ENCODE measurements at regions not wholly inside any gene's neighbourhood (a gene's known extent, or its start where the extent isn't known, plus 50 kb on each side); places are given as distances from the start of the nearest gene placed in this dataset.

GRCh38 chr10:89915021-89915420 is 213.6 kb downstream of the KIF20B start:
- no peaks in the 10 kb centered on the region for H3K27me3 ChIP-seq
- H3K27ac ChIP-seq = no peak overlapping the region
- DNase-seq (no peak), ATAC-seq (no peak)
- TF ChIP-seq, protein P1, sequence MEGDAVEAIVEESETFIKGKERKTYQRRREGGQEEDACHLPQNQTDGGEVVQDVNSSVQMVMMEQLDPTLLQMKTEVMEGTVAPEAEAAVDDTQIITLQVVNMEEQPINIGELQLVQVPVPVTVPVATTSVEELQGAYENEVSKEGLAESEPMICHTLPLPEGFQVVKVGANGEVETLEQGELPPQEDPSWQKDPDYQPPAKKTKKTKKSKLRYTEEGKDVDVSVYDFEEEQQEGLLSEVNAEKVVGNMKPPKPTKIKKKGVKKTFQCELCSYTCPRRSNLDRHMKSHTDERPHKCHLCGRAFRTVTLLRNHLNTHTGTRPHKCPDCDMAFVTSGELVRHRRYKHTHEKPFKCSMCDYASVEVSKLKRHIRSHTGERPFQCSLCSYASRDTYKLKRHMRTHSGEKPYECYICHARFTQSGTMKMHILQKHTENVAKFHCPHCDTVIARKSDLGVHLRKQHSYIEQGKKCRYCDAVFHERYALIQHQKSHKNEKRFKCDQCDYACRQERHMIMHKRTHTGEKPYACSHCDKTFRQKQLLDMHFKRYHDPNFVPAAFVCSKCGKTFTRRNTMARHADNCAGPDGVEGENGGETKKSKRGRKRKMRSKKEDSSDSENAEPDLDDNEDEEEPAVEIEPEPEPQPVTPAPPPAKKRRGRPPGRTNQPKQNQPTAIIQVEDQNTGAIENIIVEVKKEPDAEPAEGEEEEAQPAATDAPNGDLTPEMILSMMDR (IDR thresholded peaks at IDR 0.05 in 4 of 5, conservative IDR thresholded peaks at IDR 0.05 in 1 of 5) = no peak
- TF ChIP-seq POLR2A (IDR thresholded peaks at IDR 0.05) = no peak
- in situ Hi-C loops (cut with MboI; ENCODE audit: low sequenced_read_pairs in 4 of 4) = no loop called here
- H3K36me3 ChIP-seq = no peaks in the 10 kb centered on the region
- no peaks in the 10 kb centered on the region for H3K9me3 ChIP-seq
- H3K4me3 ChIP-seq = no peak overlapping the region
- no peaks in the 10 kb centered on the region for H3K4me1 ChIP-seq
- intact Hi-C loops (cut with DNase I; ENCODE audit: low total_unique reads) = no loop called here

DNA sequence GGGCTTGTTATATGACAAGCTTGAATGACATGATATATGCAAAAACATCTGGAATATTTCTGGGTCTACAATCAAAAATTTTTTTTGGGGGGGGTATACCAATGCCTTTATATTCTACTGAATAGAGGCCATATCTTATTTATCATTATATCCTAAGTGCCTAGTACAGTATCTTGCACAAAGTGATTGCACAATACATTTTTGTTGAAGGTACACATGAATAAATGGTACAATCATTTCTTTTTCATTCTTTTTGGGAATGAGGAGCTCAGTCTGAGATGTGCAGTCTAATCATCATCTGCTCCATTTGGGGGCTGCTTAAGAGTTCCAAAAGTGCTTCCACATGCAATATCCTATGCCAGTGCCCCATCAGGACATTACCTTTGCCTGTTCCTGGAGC is 214.6 kb downstream of the KIF20B start:
- H3K4me1 ChIP-seq = no peaks in the 10 kb centered on the region
- H3K27me3 ChIP-seq = no peaks in the 10 kb centered on the region
- no peaks in the 10 kb centered on the region for H3K36me3 ChIP-seq
- intact Hi-C loops (cut with DNase I; ENCODE audit: low total_unique reads) (no loop called here), in situ Hi-C loops (cut with MboI; ENCODE audit: low sequenced_read_pairs in 4 of 4) (no loop called here)
- no peaks in the 10 kb centered on the region for H3K9me3 ChIP-seq
- TF ChIP-seq, protein P1 (IDR thresholded peaks at IDR 0.05 in 4 of 5, conservative IDR thresholded peaks at IDR 0.05 in 1 of 5) = no peak
- TF ChIP-seq POLR2A (IDR thresholded peaks at IDR 0.05) = no peak
- H3K4me3 ChIP-seq = no peak overlapping the region
- DNase-seq (no peak), ATAC-seq (no peak)
- H3K27ac ChIP-seq = no peak overlapping the region

DNA sequence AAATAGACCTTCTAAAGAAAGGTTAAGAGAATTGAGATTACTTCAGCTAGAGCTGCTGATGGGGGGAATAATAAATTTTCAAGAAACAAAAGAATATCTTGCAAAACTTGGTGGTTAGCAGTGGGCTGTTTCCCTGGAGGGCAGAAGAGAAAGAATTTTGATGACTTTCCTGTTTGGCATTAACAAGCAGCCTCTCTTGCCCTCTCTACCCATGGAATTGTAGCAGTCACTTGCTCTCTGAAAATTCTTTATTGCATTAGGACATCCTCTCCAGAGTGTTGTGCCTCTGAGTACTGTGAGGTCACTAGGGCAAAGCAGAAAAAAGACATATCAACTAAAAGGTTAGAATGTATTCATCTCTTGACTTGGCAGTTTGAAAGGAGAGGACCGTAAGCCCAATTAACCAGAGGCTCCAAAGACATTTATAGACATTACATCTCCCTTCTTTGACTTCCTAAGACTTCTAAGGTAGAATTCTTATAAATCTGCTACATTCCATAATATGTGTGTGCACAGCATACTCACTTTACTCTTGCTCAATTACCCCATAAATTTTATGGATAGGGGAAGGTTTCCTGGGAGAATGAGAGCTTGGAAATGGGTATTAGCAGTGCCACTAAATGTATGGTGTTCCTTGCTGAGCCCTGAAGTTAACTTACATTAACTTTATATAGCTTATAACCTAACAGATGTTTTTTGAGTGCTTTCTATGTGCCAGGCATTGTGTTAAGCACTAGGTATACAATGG is 215.3 kb downstream of the KIF20B start:
- Histone ChIP-seq H3K4me1 (no peaks in the 10 kb centered on the region), H3K4me3 (no peak overlapping the region), H3K36me3 (no peaks in the 10 kb centered on the region), H3K27me3 (no peaks in the 10 kb centered on the region), H3K27ac (no peak overlapping the region), H3K9me3 (no peaks in the 10 kb centered on the region)
- no peak for ATAC-seq
- TF ChIP-seq, protein P1 (IDR thresholded peaks at IDR 0.05 in 4 of 5, conservative IDR thresholded peaks at IDR 0.05 in 1 of 5) = no peak
- no peak for TF ChIP-seq POLR2A (IDR thresholded peaks at IDR 0.05)
- in situ Hi-C loops (cut with MboI; ENCODE audit: low sequenced_read_pairs in 4 of 4) (no loop called here), intact Hi-C loops (cut with DNase I; ENCODE audit: low total_unique reads) (no loop called here)
- no peak for DNase-seq

GRCh38 chr10:89921403-89921802 is 220.0 kb downstream of the KIF20B start:
- H3K36me3 ChIP-seq = no peaks in the 10 kb centered on the region
- in situ Hi-C loops (cut with MboI; ENCODE audit: low sequenced_read_pairs in 4 of 4) (no loop called here), intact Hi-C loops (cut with DNase I; ENCODE audit: low total_unique reads) (no loop called here)
- no peak overlapping the region for H3K4me3 ChIP-seq
- ATAC-seq = no peak
- DNase-seq = no peak
- no peaks in the 10 kb centered on the region for H3K27me3 ChIP-seq
- H3K27ac ChIP-seq = no peak overlapping the region
- no peaks in the 10 kb centered on the region for H3K9me3 ChIP-seq
- TF ChIP-seq, protein P1 (IDR thresholded peaks at IDR 0.05 in 4 of 5, conservative IDR thresholded peaks at IDR 0.05 in 1 of 5) = no peak
- no peak for TF ChIP-seq POLR2A (IDR thresholded peaks at IDR 0.05)
- H3K4me1 ChIP-seq = no peaks in the 10 kb centered on the region

GRCh38 chr10:89923661-89924060 is 222.3 kb downstream of the KIF20B start:
- H3K27ac ChIP-seq = no peak overlapping the region
- H3K27me3 ChIP-seq = no peaks in the 10 kb centered on the region
- TF ChIP-seq, protein P1 (IDR thresholded peaks at IDR 0.05 in 4 of 5, conservative IDR thresholded peaks at IDR 0.05 in 1 of 5) = no peak
- TF ChIP-seq POLR2A (IDR thresholded peaks at IDR 0.05) = no peak
- no peak for ATAC-seq
- H3K9me3 ChIP-seq = no peaks in the 10 kb centered on the region
- no peaks in the 10 kb centered on the region for H3K36me3 ChIP-seq
- H3K4me3 ChIP-seq = no peak overlapping the region
- intact Hi-C loops (cut with DNase I; ENCODE audit: low total_unique reads) (no loop called here), in situ Hi-C loops (cut with MboI; ENCODE audit: low sequenced_read_pairs in 4 of 4) (no loop called here)
- no peaks in the 10 kb centered on the region for H3K4me1 ChIP-seq
- no peak for DNase-seq

Data from gastrocnemius medialis (tissue), 4 donors.